ENCODE measurements at regions not wholly inside any gene's neighbourhood (a gene's known extent, or its start where the extent isn't known, plus 50 kb on each side); places are given as distances from the start of the nearest gene placed in this dataset.

- TF ChIP-seq, protein P1, sequence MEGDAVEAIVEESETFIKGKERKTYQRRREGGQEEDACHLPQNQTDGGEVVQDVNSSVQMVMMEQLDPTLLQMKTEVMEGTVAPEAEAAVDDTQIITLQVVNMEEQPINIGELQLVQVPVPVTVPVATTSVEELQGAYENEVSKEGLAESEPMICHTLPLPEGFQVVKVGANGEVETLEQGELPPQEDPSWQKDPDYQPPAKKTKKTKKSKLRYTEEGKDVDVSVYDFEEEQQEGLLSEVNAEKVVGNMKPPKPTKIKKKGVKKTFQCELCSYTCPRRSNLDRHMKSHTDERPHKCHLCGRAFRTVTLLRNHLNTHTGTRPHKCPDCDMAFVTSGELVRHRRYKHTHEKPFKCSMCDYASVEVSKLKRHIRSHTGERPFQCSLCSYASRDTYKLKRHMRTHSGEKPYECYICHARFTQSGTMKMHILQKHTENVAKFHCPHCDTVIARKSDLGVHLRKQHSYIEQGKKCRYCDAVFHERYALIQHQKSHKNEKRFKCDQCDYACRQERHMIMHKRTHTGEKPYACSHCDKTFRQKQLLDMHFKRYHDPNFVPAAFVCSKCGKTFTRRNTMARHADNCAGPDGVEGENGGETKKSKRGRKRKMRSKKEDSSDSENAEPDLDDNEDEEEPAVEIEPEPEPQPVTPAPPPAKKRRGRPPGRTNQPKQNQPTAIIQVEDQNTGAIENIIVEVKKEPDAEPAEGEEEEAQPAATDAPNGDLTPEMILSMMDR (conservative IDR thresholded peaks at IDR 0.05 in 1 of 2, IDR thresholded peaks at IDR 0.05 in 1 of 2; ENCODE audit: extremely low read depth in 1 of 2, insufficient read depth in 1 of 2, low read depth in 1 of 2, low read length in 2 of 2): no peak
- no peak for TF ChIP-seq EZH2 (IDR thresholded peaks at IDR 0.05; ENCODE audit: borderline replicate concordance, low read length)
These were observed 98.4 kb downstream of the C9orf152 start for GRCh38 chr9:110109333-110110092.

All from mammary epithelial cell (primary cell).